ENCODE measurements at regions not wholly inside any gene's neighbourhood (a gene's known extent, or its start where the extent isn't known, plus 50 kb on each side); places are given as distances from the start of the nearest gene placed in this dataset.

DNA sequence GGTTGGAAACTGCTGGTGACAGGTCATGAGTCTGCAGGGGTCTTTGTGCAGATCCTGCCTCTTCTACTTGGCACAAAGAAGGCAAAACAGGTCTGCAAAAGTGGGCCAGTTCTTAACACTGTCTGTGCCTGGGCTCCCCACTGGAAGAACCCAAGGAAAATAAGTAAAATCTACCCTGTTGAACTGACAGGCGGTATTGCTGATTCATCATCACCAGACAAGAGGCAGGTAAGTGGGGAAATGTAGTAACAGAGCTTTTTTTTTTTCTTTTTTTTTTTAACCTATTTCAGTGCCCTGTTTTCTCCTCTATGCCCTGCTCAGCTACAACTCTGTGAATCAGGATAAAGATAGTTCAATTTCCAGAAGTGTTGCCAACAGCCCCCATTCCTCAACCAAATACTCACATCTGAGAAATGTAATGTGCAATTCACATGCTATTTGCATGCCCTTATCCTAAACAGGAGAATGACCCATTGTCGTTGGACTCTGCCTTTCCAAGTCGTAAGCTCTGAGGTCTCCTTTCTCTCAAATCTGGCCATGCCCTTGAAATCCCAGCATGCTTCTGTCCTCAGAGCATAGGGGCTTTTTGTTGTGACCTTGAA is 237.0 kb downstream of the SOX9 start (continued):
- TF ChIP-seq, protein P1, sequence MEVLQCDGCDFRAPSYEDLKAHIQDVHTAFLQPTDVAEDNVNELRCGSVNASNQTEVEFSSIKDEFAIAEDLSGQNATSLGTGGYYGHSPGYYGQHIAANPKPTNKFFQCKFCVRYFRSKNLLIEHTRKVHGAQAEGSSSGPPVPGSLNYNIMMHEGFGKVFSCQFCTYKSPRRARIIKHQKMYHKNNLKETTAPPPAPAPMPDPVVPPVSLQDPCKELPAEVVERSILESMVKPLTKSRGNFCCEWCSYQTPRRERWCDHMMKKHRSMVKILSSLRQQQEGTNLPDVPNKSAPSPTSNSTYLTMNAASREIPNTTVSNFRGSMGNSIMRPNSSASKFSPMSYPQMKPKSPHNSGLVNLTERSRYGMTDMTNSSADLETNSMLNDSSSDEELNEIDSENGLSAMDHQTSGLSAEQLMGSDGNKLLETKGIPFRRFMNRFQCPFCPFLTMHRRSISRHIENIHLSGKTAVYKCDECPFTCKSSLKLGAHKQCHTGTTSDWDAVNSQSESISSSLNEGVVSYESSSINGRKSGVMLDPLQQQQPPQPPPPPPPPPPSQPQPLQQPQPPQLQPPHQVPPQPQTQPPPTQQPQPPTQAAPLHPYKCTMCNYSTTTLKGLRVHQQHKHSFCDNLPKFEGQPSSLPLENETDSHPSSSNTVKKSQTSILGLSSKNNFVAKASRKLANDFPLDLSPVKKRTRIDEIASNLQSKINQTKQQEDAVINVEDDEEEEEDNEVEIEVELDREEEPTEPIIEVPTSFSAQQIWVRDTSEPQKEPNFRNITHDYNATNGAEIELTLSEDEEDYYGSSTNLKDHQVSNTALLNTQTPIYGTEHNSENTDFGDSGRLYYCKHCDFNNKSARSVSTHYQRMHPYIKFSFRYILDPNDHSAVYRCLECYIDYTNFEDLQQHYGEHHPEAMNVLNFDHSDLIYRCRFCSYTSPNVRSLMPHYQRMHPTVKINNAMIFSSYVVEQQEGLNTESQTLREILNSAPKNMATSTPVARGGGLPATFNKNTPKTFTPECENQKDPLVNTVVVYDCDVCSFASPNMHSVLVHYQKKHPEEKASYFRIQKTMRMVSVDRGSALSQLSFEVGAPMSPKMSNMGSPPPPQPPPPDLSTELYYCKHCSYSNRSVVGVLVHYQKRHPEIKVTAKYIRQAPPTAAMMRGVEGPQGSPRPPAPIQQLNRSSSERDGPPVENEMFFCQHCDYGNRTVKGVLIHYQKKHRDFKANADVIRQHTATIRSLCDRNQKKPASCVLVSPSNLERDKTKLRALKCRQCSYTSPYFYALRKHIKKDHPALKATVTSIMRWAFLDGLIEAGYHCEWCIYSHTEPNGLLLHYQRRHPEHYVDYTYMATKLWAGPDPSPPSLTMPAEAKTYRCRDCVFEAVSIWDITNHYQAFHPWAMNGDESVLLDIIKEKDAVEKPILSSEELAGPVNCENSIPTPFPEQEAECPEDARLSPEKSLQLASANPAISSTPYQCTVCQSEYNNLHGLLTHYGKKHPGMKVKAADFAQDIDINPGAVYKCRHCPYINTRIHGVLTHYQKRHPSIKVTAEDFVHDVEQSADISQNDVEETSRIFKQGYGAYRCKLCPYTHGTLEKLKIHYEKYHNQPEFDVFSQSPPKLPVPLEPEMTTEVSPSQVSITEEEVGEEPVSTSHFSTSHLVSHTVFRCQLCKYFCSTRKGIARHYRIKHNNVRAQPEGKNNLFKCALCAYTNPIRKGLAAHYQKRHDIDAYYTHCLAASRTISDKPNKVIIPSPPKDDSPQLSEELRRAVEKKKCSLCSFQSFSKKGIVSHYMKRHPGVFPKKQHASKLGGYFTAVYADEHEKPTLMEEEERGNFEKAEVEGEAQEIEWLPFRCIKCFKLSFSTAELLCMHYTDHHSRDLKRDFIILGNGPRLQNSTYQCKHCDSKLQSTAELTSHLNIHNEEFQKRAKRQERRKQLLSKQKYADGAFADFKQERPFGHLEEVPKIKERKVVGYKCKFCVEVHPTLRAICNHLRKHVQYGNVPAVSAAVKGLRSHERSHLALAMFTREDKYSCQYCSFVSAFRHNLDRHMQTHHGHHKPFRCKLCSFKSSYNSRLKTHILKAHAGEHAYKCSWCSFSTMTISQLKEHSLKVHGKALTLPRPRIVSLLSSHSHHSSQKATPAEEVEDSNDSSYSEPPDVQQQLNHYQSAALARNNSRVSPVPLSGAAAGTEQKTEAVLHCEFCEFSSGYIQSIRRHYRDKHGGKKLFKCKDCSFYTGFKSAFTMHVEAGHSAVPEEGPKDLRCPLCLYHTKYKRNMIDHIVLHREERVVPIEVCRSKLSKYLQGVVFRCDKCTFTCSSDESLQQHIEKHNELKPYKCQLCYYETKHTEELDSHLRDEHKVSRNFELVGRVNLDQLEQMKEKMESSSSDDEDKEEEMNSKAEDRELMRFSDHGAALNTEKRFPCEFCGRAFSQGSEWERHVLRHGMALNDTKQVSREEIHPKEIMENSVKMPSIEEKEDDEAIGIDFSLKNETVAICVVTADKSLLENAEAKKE (CRISPR knock-in tag; IDR thresholded peaks at IDR 0.05), result no peak
- TF ChIP-seq JUNB (IDR thresholded peaks at IDR 0.05; ENCODE audit: unreplicated experiment) (no peak), EZH2 (IDR thresholded peaks at IDR 0.05; ENCODE audit: low read depth, unreplicated experiment) (no peak), CREB1 (CRISPR knock-in tag; IDR thresholded peaks at IDR 0.05; ENCODE audit: low read depth) (no peak), REST (IDR thresholded peaks at IDR 0.05; ENCODE audit: unreplicated experiment) (no peak), NANOG (IDR thresholded peaks at IDR 0.05; ENCODE audit: borderline replicate concordance) (no peak), POLR2AphosphoS5 (IDR thresholded peaks at IDR 0.05; ENCODE audit: low read depth) (no peak)

All from GM23338 (cell line).